Ectodermal cell (in vitro differentiated cells): ENCODE measurements at regions not wholly inside any gene's neighbourhood (a gene's known extent, or its start where the extent isn't known, plus 50 kb on each side); places are given as distances from the start of the nearest gene placed in this dataset.
A peak's percentile ranks its signal among the peaks of the same experiment; 100 is the strongest.
"Not testable (repeated sequence)": the region's sequence is repeated elsewhere in the genome, so short reads cannot be mapped to it uniquely, and the experiment has no call there.

Experiments
- H3K27ac ChIP-seq: 2 replicates; pipeline ENCODE4 v1.7.0; 2013; ENCODE audit warnings: mild to moderate bottlenecking, low read depth, low read length; ENCODE audit not compliant: insufficient read depth, poor library complexity, severe bottlenecking
- H3K27me3 ChIP-seq: 2 replicates; pipeline ENCODE4 v1.7.0; 2013; ENCODE audit warnings: mild to moderate bottlenecking, low read length; ENCODE audit not compliant: insufficient read depth, control insufficient read depth, poor library complexity, severe bottlenecking
- H3K36me3 ChIP-seq: one replicate; pipeline ENCODE4 v1.7.0; 2013; ENCODE audit warnings: low read length; ENCODE audit not compliant: control insufficient read depth, insufficient read depth
- H3K4me1 ChIP-seq: one replicate; pipeline ENCODE4 v1.7.0; 2013; ENCODE audit warnings: low read length; ENCODE audit not compliant: control insufficient read depth, insufficient read depth
- H3K4me3 ChIP-seq: 2 replicates; pipeline ENCODE4 v1.7.0; 2013; ENCODE audit warnings: low read depth, low read length, control low read depth; ENCODE audit not compliant: insufficient read depth
- H3K9me3 ChIP-seq: 2 replicates; pipeline ENCODE4 v1.7.0; 2013; ENCODE audit warnings: mild to moderate bottlenecking, low read length, moderate library complexity; ENCODE audit not compliant: control insufficient read depth
- WGBS, 2 experiments: methylation state at CpG; one replicate each; pipeline ENCODE4 v1.1.7; 2013; ENCODE audit warnings: missing lambda C conversion rate in 2 of 2; 5-methylcytosine and 5-hydroxymethylcytosine counted together

DNA sequence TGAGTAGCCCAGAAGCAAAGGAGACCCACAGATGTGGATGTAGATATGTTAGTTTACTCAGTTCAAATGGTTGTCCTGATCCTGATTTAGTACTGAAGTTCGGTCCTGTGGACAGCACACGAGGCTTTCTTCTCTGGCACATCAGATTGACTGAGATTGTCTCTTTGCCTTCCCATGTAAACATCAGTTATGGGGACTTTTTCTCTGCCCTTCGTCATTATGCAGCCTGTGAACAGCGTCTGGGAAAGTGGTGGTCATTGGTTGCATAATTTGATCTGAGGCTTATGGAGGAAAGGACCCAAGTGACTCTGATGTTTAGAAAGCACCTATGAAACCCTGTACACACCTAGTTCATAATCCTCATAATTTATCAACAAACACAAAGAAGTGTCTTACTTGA is 264.5 kb upstream of the SGCG start:
- 51 to 57% methylated on average over 3 to 4 of the region's 4 CpGs for WGBS, 2 experiments
- peak overlapping the region; percentile 67 for H3K4me3 ChIP-seq
- H3K4me1 ChIP-seq, H3K27ac ChIP-seq, H3K9me3 ChIP-seq, H3K27me3 ChIP-seq, H3K36me3 ChIP-seq: not testable (repeated sequence)

GRCh38 chr13:22925881-22926747 is 254.7 kb upstream of the SGCG start:
- WGBS, 2 experiments = 82 to 84% methylated on average over 50 of the region's 55 CpGs
- Histone ChIP-seq H3K4me1 (no peaks in the 10 kb centered on the region), H3K27ac (no peak overlapping the region), H3K27me3 (no peaks in the 10 kb centered on the region), H3K4me3 (no peak overlapping the region), H3K36me3 (no peaks in the 10 kb centered on the region), H3K9me3 (no peaks in the 10 kb centered on the region)

DNA sequence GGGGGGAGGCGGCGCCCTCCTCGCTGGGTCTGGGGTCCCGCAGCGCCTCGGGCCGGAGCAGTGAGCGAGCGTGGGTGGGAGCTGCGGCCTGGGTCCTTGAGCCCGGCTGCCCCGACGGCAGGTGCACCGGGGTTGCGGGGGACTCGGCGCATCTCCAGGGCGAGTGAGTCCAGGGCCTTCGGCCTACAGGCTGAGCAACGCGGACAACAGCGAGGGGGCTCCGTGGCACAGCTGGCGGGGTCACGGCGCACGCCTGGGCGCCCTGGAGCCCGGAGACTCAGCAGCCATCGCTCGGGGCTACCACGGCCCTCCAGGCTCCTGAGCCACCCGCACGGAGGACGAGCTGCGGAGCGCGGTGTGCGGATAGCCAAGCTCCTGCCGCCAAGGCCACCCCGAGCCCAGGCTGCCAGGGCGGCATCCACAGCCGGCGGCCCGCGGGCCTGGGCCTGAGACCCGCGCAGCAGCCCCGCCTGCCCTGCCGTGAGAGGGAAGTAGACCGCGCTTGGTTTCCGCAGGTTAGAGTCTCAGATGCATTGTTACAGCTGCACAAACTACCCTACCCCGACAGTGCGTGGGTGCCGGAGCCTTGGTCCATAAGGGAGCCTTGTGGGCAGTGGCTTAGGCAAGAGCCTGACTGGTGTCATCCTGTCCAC is 253.9 kb upstream of the SGCG start:
- Histone ChIP-seq H3K9me3 (no peaks in the 10 kb centered on the region), H3K36me3 (no peaks in the 10 kb centered on the region), H3K4me1 (no peaks in the 10 kb centered on the region), H3K27me3 (no peaks in the 10 kb centered on the region), H3K27ac (no peak overlapping the region), H3K4me3 (no peak overlapping the region)
- 85 to 87% methylated on average over 56 of the region's 56 CpGs for WGBS, 2 experiments

- H3K27ac ChIP-seq, H3K36me3 ChIP-seq, H3K27me3 ChIP-seq, H3K4me3 ChIP-seq, H3K4me1 ChIP-seq, H3K9me3 ChIP-seq: not testable (repeated sequence)
- WGBS, 2 experiments = 96% methylated on average over 4 of the region's 4 CpGs
Observed at GRCh38 chr13:22927845-22928244, 252.9 kb upstream of the SGCG start.

DNA sequence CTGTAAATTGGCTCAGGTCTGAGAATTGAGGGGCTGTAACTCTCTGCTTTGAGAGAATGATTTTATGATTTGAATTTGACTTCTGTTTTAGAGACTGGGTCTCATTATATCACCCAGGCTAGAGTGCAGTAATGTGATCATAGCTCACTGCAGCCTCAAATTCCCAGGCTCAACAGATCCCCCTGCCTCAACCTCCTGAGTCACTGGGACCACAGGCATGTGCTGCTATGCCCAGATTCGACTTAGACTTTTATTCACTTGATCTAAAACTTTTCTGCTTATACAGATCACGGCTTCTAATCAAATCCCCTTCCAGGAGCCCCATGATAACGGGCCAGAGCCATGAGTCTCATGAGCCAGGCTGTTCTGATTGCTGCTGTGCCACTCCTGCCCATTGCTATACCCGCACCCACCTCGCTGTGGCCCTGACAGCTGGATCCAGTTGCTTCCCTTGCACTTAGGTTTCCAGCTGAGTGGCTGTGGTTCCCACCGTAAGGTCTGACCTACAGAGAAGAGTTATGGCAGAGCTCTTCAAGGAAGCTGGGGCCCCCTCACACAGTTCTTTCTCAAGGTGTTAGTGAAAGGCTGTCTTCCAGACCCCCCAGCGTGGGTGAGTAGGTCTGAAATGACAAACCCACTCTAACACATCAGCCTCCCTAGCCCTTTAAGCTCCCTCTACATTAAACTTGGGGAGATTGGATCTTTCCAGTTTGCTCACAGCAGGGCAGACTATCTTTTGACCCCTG is 251.2 kb upstream of the SGCG start:
- H3K9me3 ChIP-seq = no peaks in the 10 kb centered on the region
- H3K4me1 ChIP-seq = no peaks in the 10 kb centered on the region
- H3K4me3 ChIP-seq = no peak overlapping the region
- 92 to 95% methylated on average over 7 of the region's 7 CpGs for WGBS, 2 experiments
- no peak overlapping the region for H3K27ac ChIP-seq
- H3K36me3 ChIP-seq = no peaks in the 10 kb centered on the region
- H3K27me3 ChIP-seq = no peaks in the 10 kb centered on the region

DNA sequence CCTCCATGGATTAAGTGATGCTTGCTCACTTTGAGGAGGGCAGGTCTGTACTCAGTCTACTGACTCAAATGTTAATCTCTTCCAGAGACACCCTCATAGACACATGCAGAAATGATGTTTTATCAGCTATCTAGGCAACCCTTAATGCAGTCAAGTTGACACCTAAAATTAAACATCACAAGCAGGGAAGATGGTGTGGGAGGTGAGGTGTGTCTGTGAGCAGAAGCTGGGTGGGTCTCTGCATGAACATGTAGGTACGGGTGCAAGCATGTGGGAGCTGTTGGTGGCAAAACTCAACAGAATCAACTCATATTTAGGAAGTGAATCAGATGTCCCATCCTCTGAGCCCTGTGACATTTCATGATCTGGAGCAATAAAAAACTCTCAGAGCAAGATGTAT is 249.2 kb upstream of the SGCG start:
- Histone ChIP-seq H3K36me3 (no peaks in the 10 kb centered on the region), H3K4me1 (no peaks in the 10 kb centered on the region), H3K27ac (no peak overlapping the region), H3K9me3 (no peaks in the 10 kb centered on the region), H3K27me3 (no peaks in the 10 kb centered on the region), H3K4me3 (no peak overlapping the region)
- WGBS, 2 experiments = 92 to 100% methylated on average over 1 of the region's 1 CpG

- H3K4me3 ChIP-seq, H3K36me3 ChIP-seq, H3K27ac ChIP-seq, H3K27me3 ChIP-seq, H3K4me1 ChIP-seq, H3K9me3 ChIP-seq: not testable (repeated sequence)
- WGBS, 2 experiments = 90 to 92% methylated on average over 20 of the region's 20 CpGs
Observed at GRCh38 chr13:22932632-22933412, 248.0 kb upstream of the SGCG start.

DNA sequence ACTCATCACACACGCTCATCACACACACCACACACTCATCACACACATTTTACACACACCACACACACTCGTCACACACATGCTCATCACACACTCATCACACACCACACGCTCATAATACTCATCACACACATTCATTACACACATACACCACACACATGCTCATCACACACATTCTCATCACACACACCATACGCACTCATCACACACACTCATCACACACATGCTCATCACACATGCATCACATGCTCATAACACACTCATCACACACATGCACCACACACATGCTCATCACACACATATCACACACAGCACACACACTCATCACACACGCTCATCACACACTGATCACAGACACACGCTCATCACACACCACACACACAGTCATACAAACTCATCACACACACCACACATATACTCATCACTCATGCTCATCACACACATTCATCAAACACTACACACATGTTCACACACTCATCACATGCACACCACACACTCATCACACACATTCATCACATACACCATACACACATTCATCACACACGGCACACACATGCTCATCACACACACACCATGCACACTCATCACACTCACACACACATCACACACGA is 247.1 kb upstream of the SGCG start:
- Histone ChIP-seq H3K9me3 (no peaks in the 10 kb centered on the region), H3K27ac (no peak overlapping the region), H3K4me3 (no peak overlapping the region), H3K27me3 (no peaks in the 10 kb centered on the region), H3K36me3 (no peaks in the 10 kb centered on the region), H3K4me1 (no peaks in the 10 kb centered on the region)
- 73 to 77% methylated on average over 8 of the region's 8 CpGs for WGBS, 2 experiments

DNA sequence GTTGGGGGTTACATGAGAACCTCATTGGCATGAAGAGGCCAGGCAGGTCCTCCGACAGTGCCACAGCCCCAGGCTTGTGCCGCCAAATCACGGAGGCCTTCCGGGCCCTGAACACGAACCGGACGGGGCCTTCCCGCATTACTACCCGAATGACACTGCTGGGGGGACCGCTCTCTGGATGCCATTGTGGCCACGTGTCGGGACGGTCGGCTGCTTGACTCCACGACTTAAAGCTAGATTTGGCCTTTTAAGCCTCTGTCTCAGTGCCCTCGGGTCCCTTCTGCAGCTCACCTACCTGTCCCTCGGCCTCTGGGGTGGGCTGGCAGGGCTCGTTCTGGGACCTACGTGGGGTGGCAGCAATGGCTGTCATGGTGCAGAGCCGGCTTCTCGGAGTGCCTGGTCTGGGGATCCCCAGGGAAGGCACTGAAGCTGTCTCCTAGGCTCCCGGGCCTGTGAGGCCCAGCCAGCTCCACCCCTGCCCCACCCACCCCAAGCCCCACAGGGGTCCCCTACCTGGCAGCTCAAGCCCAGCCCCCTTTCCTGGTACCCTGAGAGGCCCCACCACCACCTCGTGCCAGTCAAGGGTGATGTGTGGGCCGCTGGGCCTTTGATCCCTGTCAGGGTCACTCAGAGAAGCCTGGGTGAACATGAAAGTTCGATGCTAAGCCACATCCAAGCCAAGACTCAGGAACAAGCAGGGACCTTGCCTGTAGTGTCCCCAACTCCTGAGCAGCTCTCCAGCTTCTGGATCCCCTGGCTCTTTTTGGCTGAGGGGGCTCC is 245.8 kb upstream of the SGCG start:
- H3K4me3 ChIP-seq = no peak overlapping the region
- no peaks in the 10 kb centered on the region for H3K9me3 ChIP-seq
- H3K4me1 ChIP-seq = no peaks in the 10 kb centered on the region
- WGBS, 2 experiments = 94% methylated on average over 25 of the region's 25 CpGs
- no peak overlapping the region for H3K27ac ChIP-seq
- H3K27me3 ChIP-seq = no peaks in the 10 kb centered on the region
- H3K36me3 ChIP-seq = no peaks in the 10 kb centered on the region
